ENCODE measurements at regions not wholly inside any gene's neighbourhood (a gene's known extent, or its start where the extent isn't known, plus 50 kb on each side); places are given as distances from the start of the nearest gene placed in this dataset.
A peak's percentile ranks its signal among the peaks of the same experiment; 100 is the strongest.

- no peak for DNase-seq
- H3K79me2 ChIP-seq (ENCODE audit: insufficient read depth, low read length) = no peaks in the 10 kb centered on the region
- no peak overlapping the region for H3K9ac ChIP-seq (ENCODE audit: insufficient read depth, low read length, poor library complexity, severe bottlenecking)
- peaks cover 14 to 16% (median 14%) of the 10 kb centered on the region in 3 donors for H3K27me3 Mint-ChIP-seq (ENCODE audit: low read depth in 3 of 3)
- H3K4me2 ChIP-seq (replicated peaks; ENCODE audit: extremely low read depth, low read length, poor library complexity, severe bottlenecking) = no peak overlapping the region
- H3K27me3 ChIP-seq (ENCODE audit: control insufficient read depth in 2 of 2, insufficient read depth in 2 of 2, low read length in 2 of 2) = no peaks in the 10 kb centered on the region
- no peak overlapping the region for H3K27ac Mint-ChIP-seq
- 100% methylated on average over 2 of the region's 3 CpGs for WGBS (ENCODE audit: insufficient coverage)
- no peaks in the 10 kb centered on the region for H3K4me1 Mint-ChIP-seq
- no peak overlapping the region for H2AFZ ChIP-seq (ENCODE audit: insufficient read depth, low read depth, low read length, poor library complexity, severe bottlenecking)
- H4K20me1 ChIP-seq (ENCODE audit: insufficient read depth, low read length) = no peaks in the 10 kb centered on the region
- no peak overlapping the region for H3K4me3 Mint-ChIP-seq
- H3K36me3 Mint-ChIP-seq = no peaks in the 10 kb centered on the region
- H3K27ac ChIP-seq (ENCODE audit: low read depth in 1 of 2, low read length in 2 of 2) = no peak overlapping the region
- H3K9me3 Mint-ChIP-seq = peaks cover 0 to 11% (median 6%) of the 10 kb centered on the region in 7 donors
- H3K4me3 ChIP-seq (replicated peaks in 1 of 3; ENCODE audit: low read depth in 2 of 3, low read length in 3 of 3) = no peak overlapping the region
- no peaks in the 10 kb centered on the region for H3K36me3 ChIP-seq (replicated peaks in 1 of 2; ENCODE audit: control insufficient read depth in 1 of 2, insufficient read depth in 2 of 2, low read length in 2 of 2)
- TF ChIP-seq CTCF (IDR thresholded peaks at IDR 0.05) = no peak
- no peaks in the 10 kb centered on the region for H3K4me1 ChIP-seq (ENCODE audit: control insufficient read depth in 1 of 2, insufficient read depth in 2 of 2, low read length in 2 of 2)
- no peaks in the 10 kb centered on the region for H3K9me3 ChIP-seq (replicated peaks in 1 of 2; ENCODE audit: control insufficient read depth in 1 of 2, insufficient read depth in 1 of 2, low read length in 2 of 2)
- intact Hi-C loops (cut with micrococcal nuclease) = no loop called here
Measured at GRCh38 chr6:150307520-150307919, 61.3 kb upstream of the IYD start.

GRCh38 chr6:150308812-150309645 lies 59.8 kb upstream of the IYD start:
- H3K36me3 ChIP-seq (replicated peaks in 1 of 2; ENCODE audit: control insufficient read depth in 1 of 2, insufficient read depth in 2 of 2, low read length in 2 of 2) = no peaks in the 10 kb centered on the region
- Mint-ChIP-seq H3K27ac (peak overlapping the region in 1 of 7 donors; percentile 44), H3K36me3 (no peaks in the 10 kb centered on the region), H3K27me3 (ENCODE audit: low read depth in 3 of 3) (peaks cover 9 to 15% (median 11%) of the 10 kb centered on the region in 3 donors), H3K9me3 (peaks cover 0 to 13% (median 6%) of the 10 kb centered on the region in 7 donors), H3K4me1 (no peaks in the 10 kb centered on the region), H3K4me3 (no peak overlapping the region)
- TF ChIP-seq CTCF (IDR thresholded peaks at IDR 0.05) = no peak
- H3K9me3 ChIP-seq (replicated peaks in 1 of 2; ENCODE audit: control insufficient read depth in 1 of 2, insufficient read depth in 1 of 2, low read length in 2 of 2) = no peaks in the 10 kb centered on the region
- H3K79me2 ChIP-seq (ENCODE audit: insufficient read depth, low read length) = no peaks in the 10 kb centered on the region
- H3K9ac ChIP-seq (ENCODE audit: insufficient read depth, low read length, poor library complexity, severe bottlenecking) = no peak overlapping the region
- no peak overlapping the region for H3K4me2 ChIP-seq (replicated peaks; ENCODE audit: extremely low read depth, low read length, poor library complexity, severe bottlenecking)
- no peaks in the 10 kb centered on the region for H3K27me3 ChIP-seq (ENCODE audit: control insufficient read depth in 2 of 2, insufficient read depth in 2 of 2, low read length in 2 of 2)
- DNase-seq = no peak
- intact Hi-C loops (cut with micrococcal nuclease) = no loop called here
- no peaks in the 10 kb centered on the region for H4K20me1 ChIP-seq (ENCODE audit: insufficient read depth, low read length)
- no peak overlapping the region for H2AFZ ChIP-seq (ENCODE audit: insufficient read depth, low read depth, low read length, poor library complexity, severe bottlenecking)
- 42% methylated on average over 6 of the region's 11 CpGs for WGBS (ENCODE audit: insufficient coverage)
- no peaks in the 10 kb centered on the region for H3K4me1 ChIP-seq (ENCODE audit: control insufficient read depth in 1 of 2, insufficient read depth in 2 of 2, low read length in 2 of 2)
- no peak overlapping the region for H3K4me3 ChIP-seq (replicated peaks in 1 of 3; ENCODE audit: low read depth in 2 of 3, low read length in 3 of 3)
- H3K27ac ChIP-seq (ENCODE audit: low read depth in 1 of 2, low read length in 2 of 2) = no peak overlapping the region

All from CD14-positive monocyte (primary cell).